ENCODE measurements at regions not wholly inside any gene's neighbourhood (a gene's known extent, or its start where the extent isn't known, plus 50 kb on each side); places are given as distances from the start of the nearest gene placed in this dataset.
A peak's percentile ranks its signal among the peaks of the same experiment; 100 is the strongest.
"Not testable (repeated sequence)": the region's sequence is repeated elsewhere in the genome, so short reads cannot be mapped to it uniquely, and the experiment has no call there.

- no peak for DNase-seq (ENCODE audit: low read depth)
Observed at GRCh38 chr16:51852892-51853291, 694.1 kb downstream of the TOX3 start.

DNA sequence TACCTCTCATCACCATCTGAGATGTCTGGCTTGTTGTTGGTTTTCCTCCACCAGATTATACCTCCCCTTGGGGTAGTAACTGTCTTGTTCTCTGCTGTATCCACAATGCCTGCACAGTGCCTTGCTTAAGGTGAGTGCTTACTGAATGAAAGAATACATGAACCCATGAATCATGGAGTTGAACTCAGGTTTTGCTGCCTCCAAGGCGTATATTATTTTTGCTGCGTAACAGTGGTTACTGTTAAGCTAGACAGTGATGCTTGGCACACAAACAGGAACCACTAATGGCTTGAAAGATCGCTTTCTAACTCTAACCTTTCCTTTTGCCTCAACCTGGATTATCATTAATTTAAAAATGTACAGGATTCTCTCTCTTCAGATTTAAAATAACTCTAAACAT, 695.8 kb downstream of the TOX3 start:
- DNase-seq (ENCODE audit: low read depth): no peak

- DNase-seq (ENCODE audit: low read depth): no peak
Observed at GRCh38 chr16:51849715-51850114, 697.2 kb downstream of the TOX3 start.

- no peak for DNase-seq (ENCODE audit: low read depth)
Observed at GRCh38 chr16:51845586-51846305, 694.7 kb upstream of the SALL1 start.

DNA sequence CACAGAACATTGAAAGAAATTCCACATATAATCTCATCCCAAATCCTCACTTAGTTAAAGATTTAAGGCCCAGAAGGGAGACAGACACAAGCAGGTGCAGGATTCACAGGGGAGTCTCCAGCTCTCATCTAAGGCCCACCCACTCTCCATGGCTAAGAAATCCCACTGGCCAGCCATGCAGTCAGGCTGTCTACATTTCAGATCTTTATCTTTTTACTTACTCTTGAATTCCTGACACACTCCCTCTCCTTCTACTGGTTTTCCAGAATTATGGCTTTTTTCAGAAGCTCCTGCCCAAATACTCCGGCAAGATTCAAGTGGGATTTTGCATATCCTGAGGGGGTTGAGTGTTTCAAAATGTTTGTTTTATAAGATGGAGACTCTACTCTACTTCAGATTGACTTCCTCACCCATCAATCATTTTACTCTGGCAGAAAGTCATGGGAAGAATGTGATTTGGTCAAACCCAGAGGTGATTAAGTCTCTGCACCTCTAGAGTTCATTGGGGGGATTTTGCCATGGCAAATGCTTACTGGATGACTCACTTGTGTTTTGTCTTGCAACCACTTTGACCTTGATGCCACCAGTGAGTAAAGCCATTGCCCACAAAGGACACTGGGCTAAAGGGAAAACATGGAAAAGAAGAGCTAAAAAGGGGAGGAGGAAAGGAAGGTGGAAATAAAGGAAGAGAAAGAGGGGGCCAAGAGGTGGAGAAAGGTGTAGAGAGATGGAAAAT, 688.8 kb upstream of the SALL1 start:
- DNase-seq (ENCODE audit: low read depth): no peak

DNA sequence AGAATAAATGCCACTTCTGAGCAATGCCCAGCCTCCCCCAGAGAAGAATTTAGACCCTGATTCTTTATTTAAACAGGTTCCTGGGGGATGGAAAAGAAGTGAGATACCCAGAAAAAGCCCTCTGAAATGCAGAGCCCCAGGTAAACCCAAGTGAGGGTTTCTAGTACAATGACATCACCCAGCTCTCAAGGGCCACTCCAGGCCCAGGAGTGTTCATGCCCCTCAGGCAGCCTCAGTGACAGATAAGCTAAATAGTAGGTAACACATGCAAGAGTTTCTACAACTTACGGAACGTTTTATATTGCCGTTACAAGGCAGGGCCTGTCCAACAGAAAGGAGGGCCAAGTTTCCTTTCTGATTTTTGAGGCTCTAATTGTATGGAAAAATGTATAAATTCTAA, 683.7 kb upstream of the SALL1 start:
- DNase-seq (ENCODE audit: low read depth): no peak

GRCh38 chr16:51834133-51834532, 683.1 kb upstream of the SALL1 start:
- DNase-seq (ENCODE audit: low read depth): peak; percentile 1

- DNase-seq (ENCODE audit: low read depth): no peak
Observed at GRCh38 chr16:51831595-51832367, 680.7 kb upstream of the SALL1 start.

DNA sequence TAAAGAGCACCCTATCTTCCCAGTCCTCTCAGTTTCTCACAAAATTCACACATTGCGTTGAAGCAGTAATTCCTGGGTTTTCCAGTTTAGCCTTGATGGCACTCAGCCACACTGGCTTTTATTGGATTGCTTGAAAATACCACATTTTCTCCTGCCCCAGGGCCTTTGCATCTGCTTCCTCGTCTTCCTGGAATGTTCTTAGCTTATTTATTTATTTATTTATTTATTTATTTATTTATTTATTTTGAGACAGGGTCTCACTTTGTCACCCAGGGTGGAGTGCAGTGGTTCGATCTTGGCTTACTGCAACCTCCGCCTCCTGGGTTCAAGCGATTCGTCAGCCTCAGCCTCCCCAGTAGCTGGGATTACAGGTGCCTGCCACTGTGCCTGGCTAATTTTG, 680.0 kb upstream of the SALL1 start:
- DNase-seq (ENCODE audit: low read depth): not testable (repeated sequence)

DNA sequence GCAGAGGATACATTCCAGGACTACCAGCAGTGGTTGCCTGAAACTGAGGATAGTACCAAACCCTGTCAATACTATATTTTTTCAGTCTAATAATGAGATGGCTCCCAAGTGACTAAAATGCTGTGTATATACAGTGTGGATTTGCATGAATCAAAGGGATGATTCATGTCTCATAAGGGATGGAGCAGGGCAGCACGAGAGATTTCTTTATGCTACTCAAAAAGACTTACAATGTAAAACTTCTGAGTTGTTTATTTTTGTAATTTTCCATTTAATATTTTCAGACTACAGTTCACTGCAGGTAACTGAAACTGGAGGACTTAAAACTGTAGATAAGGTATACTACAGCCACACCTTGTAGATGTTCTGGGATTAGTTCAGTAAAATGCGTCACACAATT, 674.7 kb upstream of the SALL1 start:
- no peak for DNase-seq (ENCODE audit: low read depth)

GRCh38 chr16:51822471-51822870, 671.4 kb upstream of the SALL1 start:
- DNase-seq (ENCODE audit: low read depth): no peak

GRCh38 chr16:51821527-51821926, 670.5 kb upstream of the SALL1 start:
- no peak for DNase-seq (ENCODE audit: low read depth)

GRCh38 chr16:51820176-51820575, 669.1 kb upstream of the SALL1 start:
- DNase-seq (ENCODE audit: low read depth): no peak

DNA sequence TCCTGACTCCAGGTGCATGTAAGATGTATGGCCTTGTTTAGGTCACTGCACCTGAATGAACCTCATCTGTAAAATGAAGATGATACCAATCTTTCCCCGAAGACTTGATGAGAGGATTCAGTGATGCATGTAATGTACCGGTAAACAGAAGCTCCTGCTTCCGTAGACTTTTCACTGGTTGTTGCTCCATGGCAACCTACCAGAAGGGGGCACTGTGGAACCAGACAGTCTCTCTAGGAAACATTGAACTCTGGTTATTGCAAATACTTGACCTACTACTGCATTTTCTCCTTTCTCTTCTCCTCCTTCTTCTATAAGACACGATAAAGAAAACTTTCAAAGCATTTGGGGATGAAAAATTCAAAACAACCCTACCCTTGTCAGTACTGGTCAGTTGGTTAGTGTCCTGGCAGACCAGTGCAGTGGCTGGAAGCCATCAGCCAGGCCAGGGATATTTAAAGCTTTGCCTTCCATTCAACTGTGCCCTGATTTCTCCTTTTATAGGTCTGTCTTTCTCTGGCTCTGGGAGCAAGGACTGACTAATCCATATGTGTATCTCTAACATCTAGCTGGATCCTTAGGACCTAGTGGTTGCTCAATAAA, 667.4 kb upstream of the SALL1 start:
- peak; percentile 17 for DNase-seq (ENCODE audit: low read depth)

- no peak for DNase-seq (ENCODE audit: low read depth)
Observed at GRCh38 chr16:51816929-51817328, 665.9 kb upstream of the SALL1 start.

GRCh38 chr16:51815523-51815922, 664.5 kb upstream of the SALL1 start:
- DNase-seq (ENCODE audit: low read depth): no peak

DNA sequence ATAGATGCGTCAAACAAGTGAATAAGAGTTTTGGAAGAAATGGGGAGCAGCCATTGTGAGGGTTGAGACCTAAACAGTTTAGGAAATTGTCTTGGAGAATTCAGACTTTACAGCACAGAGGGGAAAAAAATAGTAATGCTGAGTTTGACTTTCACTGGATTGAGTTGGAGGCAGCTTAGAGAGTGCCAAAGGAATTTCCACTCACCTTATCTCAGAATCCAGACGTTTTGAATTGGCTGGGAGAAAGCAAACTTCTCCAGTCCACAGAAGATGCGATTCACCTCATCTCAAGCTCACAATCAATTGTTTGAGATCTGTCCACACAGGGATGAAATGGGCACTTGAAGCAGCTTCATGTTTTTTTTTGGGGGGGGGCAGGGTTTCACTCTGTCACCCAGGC, 663.5 kb upstream of the SALL1 start:
- no peak for DNase-seq (ENCODE audit: low read depth)

- DNase-seq (ENCODE audit: low read depth): no peak
Observed at GRCh38 chr16:51813609-51814008, 662.5 kb upstream of the SALL1 start.

- no peak for DNase-seq (ENCODE audit: low read depth)
Observed at GRCh38 chr16:51812945-51813344, 661.9 kb upstream of the SALL1 start.

DNA sequence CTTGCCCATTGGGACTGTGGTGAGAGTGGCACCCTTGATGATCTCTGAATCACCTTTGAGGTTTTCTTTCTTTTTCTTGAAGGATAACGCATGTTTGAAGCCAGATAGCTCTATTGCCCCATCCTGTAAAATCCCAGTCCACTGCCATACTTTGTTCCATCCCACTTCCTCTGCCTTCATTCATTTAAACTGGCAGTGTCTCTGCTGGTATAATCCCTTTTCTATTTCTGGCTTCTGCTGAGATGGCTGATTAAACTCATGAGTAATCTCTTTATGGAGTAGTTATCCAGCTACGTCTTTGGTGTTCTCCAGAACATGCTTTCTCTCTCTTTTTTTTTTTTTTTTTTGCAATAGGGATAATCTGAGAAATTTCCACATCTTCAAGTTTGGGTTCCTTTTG, 656.5 kb upstream of the SALL1 start:
- DNase-seq (ENCODE audit: low read depth): no peak

DNA sequence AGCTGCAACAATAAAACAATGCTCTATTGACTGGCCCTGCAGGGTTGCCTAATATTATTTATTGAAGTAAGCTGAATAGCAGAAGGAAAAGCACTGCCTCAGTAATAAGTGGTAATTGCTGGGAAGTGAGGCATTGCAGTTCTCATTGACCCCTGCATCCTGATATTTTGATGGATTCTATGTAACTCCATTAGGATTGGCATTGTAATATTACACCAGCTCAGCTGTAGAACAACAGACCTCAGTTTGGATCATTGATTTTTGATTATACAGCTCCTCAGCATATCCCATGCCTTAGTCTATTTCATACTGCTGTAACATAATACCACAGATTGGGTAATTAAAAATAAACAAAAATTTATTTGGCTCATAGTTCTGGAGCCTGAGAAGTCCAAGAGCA, 650.6 kb upstream of the SALL1 start:
- DNase-seq (ENCODE audit: low read depth): no peak

DNA sequence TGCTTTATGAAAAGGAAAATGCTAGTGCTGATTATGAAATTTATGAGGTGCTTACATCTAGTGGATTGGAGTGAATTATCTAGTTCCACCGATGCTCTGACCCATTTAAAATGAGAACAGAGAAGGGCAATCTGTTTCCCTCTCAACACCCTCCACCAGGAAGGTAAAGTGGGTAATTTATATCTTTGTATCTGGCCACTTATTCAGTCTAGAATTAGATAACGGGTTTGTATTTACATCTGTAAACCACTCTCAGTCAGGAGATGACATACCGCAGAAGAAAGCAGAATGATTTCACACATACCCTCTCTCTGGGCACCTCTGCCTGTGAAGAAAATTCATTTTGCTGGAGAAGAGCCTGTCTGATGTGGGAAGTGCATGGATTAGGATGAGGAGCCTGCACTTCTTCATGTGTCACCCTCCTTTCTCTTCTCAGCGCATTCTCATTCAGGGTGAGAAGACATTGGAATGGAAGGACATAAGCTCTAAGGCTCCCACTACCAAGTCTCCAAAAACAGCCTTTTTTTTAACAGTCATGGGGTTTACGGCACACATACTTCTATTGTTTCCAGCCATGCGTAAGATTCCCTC, 646.7 kb upstream of the SALL1 start:
- no peak for DNase-seq (ENCODE audit: low read depth)

Measured in fibroblast of the conjunctiva (primary cell).